Hepatocyte (in vitro differentiated cells): ENCODE measurements at regions not wholly inside any gene's neighbourhood (a gene's known extent, or its start where the extent isn't known, plus 50 kb on each side); places are given as distances from the start of the nearest gene placed in this dataset.

Source experiments
- EZH2 ChIP-seq: fragments of 200-600 bp; sonication (generic); IDR thresholded peaks from 2 replicates; pipeline ENCODE4 v1.6.1; 2016; ENCODE audit warnings: antibody characterized with exemption, mild to moderate bottlenecking, borderline replicate concordance
- EZH2phosphoT487 ChIP-seq: fragments of 200-600 bp; sonication (generic); IDR thresholded peaks from one replicate; pipeline ENCODE4 v1.6.1; 2018; ENCODE audit warnings: antibody characterized with exemption, mild to moderate bottlenecking, low read depth, moderate library complexity; ENCODE audit not compliant: unreplicated experiment, severe bottlenecking
- TF ChIP-seq, protein P1 (sequence below): fragments of 200-600 bp; sonication (generic); IDR thresholded peaks from 2 replicates; pipeline ENCODE4 v1.5.1; 2016; ENCODE audit warnings: antibody characterized with exemption, mild to moderate bottlenecking; ENCODE audit not compliant: poor library complexity

DNA sequence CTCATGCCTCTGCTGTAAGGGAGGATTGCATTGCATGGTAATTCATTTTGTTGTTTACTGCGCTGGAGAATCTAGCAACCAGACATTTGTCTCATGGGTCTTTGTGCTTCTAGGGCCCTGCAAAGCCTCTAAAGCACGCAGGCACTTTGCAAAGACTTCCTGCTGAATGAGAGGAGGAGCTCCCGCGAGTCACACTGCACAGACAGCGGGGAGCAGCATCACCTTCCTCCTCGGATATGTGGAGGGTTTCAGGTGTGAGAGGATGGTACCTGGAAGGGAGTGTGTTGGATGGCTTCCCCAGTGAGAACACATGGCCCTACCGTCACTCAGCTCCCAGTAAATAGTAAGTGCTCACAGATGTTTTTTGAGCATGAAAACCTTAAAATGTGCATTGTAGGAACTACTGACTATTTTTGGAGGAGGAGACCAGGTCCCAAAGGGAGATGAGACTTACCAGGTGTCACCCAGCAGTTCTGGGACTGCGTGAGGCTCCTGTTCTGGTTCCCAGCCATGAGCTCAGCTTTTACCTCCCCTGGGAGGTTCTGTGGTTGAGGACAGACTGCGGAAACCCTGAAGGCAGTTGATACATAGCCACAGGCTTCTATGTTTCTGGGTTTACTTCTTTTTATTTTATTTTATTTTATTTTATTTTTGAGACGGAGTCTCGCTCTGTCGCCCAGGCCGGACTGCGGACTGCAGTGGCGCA is 278.0 kb downstream of the FGF9 start:
- TF ChIP-seq, protein P1, sequence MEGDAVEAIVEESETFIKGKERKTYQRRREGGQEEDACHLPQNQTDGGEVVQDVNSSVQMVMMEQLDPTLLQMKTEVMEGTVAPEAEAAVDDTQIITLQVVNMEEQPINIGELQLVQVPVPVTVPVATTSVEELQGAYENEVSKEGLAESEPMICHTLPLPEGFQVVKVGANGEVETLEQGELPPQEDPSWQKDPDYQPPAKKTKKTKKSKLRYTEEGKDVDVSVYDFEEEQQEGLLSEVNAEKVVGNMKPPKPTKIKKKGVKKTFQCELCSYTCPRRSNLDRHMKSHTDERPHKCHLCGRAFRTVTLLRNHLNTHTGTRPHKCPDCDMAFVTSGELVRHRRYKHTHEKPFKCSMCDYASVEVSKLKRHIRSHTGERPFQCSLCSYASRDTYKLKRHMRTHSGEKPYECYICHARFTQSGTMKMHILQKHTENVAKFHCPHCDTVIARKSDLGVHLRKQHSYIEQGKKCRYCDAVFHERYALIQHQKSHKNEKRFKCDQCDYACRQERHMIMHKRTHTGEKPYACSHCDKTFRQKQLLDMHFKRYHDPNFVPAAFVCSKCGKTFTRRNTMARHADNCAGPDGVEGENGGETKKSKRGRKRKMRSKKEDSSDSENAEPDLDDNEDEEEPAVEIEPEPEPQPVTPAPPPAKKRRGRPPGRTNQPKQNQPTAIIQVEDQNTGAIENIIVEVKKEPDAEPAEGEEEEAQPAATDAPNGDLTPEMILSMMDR, result no peak
- TF ChIP-seq EZH2 (no peak), EZH2phosphoT487 (no peak)
